ENCODE measurements at regions not wholly inside any gene's neighbourhood (a gene's known extent, or its start where the extent isn't known, plus 50 kb on each side); places are given as distances from the start of the nearest gene placed in this dataset.

DNA sequence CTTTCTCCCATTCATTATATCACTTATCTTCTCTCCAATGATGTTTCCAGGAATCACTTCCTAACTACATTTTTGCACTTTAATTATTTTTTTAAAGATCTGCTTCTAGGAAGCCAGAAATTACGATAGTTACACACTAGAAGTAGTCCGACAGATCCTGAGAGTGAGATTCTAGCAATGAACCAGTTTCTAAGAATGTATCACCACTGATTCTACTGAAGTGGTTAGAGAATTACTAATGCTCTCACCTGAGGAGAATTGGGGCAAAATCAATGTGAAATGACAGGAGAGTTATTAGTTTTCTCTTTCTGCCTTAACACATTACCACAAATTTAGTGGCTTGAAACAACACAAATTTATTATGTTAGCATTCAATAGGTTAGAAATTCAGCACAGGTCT is 241.2 kb downstream of the CASP12 start:
- TF ChIP-seq POLR2A (IDR thresholded peaks at IDR 0.05; ENCODE audit: low read length) (no peak), GATA1 (IDR thresholded peaks at IDR 0.05; ENCODE audit: low read depth, low read length) (no peak)
